CD4-positive, alpha-beta T cell treated with Interleukin-2 at 100 ng/mL for 4 hours (primary cell): ENCODE measurements at regions not wholly inside any gene's neighbourhood (a gene's known extent, or its start where the extent isn't known, plus 50 kb on each side); places are given as distances from the start of the nearest gene placed in this dataset.
"Not testable (repeated sequence)": the region's sequence is repeated elsewhere in the genome, so short reads cannot be mapped to it uniquely, and the experiment has no call there.

ENCODE experiments used
- DNase-seq: peaks from one replicate; pipeline ENCODE4 v3.0.0-alpha.2; 2020; ENCODE audit warnings: low spot score

DNA sequence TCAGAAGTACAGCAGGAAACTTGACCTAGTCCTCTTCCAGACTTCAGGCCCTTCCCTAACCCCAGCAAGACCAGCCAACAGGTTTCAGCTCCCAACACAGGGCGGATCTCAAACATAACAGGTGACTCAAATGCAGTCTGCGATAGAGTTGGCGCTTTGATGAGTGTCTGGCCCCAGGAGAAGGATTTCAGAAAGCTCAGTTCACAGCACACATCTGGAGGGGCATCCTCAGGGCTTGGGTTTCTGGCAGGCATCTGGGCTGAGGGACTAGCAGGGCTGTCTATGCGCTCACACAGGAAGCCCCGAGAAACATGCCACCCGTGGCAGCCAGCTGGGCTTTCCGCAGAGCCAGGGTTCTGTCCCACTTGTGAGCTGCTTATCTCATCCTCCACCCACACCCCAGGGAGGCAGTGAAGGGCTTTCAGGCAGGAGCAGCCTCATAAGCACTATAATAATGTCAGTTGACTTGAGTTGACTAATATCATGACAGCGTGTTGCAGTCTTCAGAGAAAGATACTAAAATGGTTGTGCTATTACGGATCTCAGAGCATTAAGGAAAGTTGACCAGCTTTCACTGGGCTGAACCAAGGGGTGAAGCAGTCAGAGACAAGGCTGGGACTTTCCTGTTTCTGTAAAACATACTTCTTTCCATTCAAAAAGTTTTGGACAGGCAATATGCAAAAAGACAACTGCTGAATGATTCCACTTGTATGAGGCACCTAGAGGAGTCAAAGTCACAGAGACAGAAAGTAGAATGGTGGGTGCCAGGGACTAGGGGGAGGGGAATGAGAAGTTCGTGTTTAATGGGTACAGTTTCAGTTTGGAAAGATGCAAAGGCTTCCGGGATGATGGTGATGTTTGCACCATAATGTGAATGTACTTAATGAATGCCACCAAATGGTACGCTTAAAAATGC, 233.0 kb upstream of the IRF2BP2 start:
- peak; percentile 61 for DNase-seq

DNA sequence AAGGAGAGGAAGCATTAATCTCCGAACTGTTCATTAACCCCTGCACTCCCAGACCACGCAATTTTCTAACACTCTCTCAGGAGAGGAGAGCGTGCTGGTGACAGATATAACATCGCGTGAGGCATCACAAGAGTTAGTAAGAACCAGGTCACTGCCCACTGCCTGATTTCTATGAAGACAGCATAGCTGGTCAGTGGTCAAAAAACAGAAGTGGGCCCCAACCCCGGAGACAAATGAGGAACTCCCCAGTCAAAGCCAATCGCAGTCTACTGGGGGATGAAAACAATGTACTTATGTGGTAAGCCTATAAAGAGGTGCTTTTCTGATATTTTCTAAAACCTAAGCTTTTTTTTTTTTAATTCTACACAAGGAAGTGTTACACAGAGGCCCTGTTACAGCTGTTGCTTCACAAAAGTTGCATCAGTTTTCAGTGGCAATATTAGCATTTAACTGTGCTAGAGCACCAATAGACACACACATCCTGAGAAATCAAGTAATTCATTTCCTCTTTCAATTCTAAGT, 231.8 kb upstream of the IRF2BP2 start:
- DNase-seq, result peak; percentile 59

DNA sequence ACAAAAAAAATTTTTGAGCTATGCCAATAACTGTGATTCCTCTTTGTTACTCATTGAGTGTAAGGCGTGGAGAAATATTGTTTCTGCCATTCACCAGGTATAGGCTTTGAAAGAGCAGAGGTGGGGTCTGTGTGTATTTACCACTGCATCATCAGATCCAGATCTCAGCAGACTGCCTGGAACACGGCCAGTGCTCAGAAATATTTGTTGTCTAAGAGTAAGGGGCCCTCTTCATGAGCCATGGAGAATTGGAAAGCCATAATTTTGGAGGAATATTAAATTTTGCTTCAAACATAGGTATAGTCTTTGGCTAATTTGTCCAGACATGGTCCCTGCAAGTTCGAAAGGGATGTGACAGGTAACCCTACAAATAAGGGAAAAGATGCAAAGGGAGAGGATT, 231.3 kb upstream of the IRF2BP2 start:
- no peak for DNase-seq

DNA sequence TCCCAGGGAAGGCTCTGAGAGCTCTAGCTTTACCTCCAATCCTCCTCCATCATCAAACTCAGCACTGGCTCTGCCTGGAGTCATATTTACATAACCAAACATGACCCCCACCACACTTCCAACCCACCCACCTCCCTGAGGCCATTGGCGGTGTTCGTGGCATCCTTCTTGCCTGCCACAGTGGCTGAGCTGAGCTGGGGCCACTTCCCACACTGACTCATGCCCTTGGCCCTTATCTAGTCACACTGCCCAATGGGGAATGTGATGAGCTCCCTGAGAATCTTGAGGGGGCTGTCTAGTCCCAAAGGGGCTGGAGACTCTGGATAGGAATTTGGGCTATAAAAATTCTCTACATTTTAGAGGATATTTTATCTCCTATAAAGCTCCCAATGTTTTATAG, 230.9 kb upstream of the IRF2BP2 start:
- no peak for DNase-seq

DNA sequence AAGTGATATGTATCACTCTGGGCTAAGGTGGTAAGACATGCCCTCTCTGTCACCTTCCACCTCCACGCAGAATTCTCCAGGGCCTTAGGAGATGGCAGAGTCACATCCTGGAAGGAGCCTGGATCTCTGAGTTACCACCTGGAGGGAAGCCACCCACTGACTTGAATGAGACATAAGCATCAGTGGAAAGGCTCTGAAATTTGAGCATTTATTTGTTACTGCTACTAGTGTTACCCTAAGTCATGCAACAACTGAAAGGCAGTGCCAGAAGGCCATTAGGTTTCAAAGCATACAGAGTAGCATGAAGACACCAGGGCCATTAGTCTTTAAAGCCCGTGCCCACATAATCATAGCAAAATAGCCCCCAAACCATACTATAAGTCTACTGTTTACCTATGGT, 230.3 kb upstream of the IRF2BP2 start:
- no peak for DNase-seq

DNA sequence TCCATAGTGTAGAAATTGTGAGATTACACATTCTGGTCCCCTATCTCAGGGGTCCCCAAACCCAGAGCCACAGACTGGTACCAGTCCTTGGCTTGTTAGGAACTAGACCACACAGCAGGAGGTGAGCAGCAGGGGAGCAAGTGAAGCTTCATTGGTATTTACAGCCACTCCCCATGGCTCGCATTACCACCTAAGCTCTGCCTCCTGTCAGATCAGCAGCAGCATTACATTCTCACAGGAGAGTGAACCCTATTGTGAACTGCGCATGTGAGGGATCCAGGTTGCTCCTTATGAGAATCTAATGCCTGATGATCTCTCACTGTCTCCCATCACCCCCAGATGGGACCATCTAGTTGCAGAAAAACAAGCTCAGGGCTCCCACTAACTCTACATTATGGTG, 229.7 kb upstream of the IRF2BP2 start:
- DNase-seq, result no peak

DNA sequence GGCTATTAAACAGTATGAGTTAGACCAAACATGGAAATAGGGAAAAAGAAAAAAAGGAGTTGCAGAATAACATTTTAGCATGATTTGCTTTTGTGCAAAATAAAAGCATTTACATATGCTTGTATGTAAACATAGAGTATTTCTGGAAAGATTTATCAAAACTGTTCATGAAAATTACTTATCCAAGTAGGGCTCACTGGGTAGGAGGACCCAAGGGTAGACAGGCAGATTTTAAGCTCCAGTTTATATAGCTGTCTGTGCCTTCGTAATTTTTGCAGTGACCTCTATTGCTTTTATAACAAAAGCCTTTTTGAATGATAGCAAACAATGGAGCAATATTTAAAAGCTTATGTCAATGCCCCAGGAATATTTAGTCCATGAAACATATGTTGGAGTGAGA, 228.8 kb upstream of the IRF2BP2 start:
- DNase-seq, result no peak

DNA sequence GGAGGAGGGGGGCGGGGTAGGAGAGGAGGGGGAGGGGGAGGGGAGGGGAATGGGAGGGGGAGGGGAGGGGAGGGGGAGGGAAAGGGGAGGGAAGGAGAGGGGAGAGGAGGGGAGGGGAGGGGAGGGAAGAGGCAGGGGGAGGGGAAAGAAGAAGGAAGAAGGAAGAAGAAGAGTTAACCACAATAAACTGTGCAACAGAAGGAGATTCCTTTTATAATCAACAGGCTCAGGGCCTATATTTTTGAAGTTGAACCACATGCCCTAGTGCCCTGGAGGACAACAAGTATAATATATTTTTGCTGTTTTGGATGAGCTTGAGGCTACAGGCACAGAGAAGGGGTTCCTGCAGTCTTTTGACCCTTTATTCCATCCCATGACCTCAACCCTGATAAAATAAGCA, 228.2 kb upstream of the IRF2BP2 start:
- no peak for DNase-seq

DNA sequence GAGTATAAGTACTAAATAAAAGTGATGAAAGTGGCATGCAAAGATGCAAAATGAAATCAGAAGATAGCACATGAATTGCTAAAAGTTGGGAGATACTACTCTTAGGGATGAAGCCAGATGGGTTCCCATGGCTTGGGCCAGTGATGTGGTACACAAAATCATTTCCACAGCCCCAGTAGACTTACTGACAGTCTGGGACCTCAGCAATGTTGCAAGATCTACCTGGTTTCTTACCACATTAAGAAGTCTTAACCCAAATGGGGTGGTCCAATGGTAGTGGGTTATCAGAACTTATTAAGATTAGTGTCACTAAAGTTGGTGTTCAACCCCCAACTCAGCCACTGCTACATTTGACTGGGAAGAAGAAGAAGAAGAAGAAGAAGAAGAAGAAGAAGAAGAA, 227.7 kb upstream of the IRF2BP2 start:
- DNase-seq, result no peak

DNA sequence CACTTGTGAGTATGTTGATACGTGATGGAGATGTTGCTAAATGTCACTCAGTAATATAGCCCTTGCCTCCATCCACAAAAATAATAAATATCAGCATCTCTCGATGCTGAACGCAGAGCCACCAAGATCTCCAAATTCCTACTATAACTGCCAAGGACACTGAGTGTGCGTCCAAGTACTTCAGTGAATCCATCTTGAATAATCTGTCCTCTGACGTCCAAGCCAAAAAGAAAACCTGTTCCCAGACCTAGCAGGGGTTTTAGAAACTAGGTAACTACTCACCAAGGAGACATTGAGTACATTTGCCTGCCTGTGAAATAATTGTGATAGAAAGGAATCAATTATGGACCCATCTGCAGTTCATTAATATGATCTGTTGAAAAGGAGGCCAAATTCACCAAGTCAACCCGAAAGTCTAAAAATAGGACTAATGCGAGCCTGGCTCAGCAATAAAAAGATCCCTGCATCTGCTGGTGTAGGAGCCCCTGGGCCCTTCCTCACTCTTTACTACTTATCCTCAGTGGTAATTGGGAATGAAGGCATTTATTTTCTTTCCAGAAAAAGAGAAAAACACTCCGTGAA, 226.9 kb upstream of the IRF2BP2 start:
- DNase-seq, result no peak

DNA sequence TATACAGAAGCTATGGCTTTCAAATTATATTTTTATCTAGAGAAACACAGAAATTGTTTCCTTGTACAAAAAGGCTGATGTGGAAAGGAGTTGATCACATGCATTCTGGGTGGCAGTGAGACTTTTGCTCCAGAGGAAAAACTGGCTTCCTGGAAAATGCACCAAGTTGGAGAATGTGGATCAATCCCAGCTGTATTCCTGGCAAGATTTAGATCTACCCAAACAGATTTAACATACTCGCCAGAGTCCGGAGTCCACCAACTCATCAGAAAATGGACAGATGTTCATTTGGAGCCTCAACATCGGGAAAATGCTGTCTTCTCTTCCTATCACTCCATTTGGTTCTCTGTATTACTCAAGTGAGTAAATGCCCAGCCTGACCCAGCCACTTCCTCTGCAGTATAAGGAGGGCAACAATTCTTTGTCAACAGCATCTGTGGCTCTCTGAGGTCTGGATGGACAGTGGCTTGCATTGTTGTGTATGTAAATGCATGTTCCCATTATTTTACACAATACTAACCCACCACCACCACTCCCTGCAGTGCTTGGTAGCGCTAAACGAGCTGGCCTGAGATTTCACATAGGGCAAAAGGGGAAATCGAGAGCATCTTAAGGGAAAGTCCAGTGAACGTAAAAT, 226.2 kb upstream of the IRF2BP2 start:
- no peak for DNase-seq

DNA sequence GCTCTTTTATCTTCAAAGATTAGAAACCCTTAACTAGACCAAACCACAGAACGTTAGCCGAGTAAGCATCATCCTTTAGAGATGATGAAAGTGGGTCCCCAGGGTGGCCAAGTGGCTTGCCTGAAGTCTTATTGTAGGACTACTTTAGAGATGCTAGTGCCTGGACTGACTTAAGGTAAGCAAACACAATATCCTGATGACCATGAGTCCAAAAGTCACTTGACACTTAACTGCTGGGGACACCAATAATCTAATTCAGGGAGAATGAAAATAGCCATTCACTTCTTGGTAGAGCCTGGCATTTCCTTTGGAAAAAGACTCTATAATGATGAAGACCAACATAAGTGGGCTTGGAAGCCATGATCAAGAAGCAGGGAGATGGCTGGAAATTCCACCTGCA, 225.3 kb upstream of the IRF2BP2 start:
- DNase-seq, result no peak

DNA sequence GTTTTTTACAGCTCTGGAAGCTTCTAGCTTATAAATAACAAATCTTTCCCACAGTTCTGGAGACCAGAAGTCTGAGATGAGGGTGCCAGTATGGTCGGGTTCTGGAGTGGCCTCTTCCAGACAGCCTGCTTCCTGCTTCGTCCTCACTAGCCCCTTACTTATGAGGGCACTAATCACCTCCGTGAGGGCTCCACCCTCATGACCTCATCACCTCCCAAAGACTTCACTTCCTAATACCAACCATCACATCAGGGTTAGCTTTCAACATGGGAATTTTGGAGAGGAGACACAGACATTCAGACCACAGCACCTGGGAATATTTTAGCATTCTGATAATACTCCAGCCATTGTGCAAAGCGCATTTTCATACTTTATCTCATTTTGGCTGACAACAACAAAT, 223.7 kb upstream of the IRF2BP2 start:
- no peak for DNase-seq

DNA sequence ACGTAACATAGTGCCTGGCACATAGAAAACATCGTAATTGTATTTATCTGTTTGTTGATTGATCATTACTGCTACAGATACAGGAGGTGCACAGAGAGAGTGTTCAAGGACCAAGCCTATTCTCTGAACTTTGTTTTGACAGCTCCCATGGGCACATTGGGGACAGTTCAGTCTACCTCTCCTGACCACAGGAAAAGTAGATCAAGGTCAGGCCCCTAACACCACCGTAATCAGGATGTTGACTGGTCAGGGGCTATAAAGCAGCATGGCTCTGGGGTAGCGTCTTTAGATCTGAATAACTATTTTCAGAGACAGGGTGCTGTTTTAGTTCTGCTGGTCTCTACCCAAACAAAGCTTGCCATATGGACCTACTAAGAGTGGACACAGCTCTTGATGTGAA, 223.1 kb upstream of the IRF2BP2 start:
- DNase-seq, result no peak

DNA sequence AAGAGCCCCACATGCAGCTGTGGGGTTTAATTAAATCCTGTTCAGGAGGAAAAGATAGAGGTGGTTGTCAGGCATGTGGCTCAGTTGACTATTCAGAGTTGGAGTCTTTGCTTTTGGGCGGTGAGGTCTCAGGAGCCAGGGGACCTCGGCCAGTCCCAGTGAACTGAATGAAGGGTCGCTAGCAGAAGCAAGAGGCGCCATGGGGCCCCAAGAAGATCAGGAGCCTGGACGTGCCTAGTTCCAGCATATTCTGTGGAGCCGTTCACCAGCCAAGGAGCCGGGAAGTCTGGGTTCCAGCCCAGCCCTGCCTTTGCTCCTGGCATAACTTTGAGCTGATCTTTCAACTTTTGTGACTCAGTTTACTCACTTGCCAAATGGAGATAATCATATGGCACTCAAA, 217.7 kb upstream of the IRF2BP2 start:
- no peak for DNase-seq

DNA sequence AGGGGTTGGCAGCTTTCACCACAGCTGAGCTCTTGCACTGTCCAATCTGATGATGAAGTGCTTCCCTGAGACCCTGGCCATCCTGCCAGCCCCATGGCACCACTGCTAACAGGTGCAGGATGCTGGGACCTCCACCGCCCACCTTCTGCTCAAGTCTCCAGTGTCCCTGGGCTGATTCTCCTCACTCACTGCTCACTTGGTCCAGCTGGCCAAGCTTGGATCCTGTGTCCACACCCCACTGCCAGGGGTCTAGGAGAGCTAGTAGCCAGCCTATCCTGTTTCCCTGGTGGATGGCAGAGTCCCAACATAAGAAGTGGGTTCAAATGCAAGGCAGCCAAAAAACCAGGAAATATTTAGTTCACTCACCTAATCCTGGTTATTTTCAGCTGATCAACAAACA, 217.2 kb upstream of the IRF2BP2 start:
- DNase-seq, result no peak

DNA sequence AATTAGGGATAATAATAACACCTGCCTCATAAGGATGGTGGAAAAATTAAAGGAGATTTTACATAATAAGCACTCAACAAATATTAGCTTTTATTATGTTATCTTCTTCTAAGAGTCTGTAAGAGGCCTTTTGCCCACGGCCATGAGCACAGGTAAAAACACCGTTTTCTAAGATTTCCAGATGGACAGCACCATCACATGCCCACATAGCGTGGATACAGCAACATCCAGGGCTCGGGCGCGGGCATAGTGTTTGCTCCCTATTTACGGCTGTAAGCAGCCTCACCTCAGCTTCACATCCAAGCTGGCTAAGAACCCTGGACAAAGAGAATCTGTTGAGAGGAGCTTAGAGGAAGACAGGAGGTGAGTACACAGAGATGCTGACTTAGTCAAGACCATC, 216.4 kb upstream of the IRF2BP2 start:
- no peak for DNase-seq

DNA sequence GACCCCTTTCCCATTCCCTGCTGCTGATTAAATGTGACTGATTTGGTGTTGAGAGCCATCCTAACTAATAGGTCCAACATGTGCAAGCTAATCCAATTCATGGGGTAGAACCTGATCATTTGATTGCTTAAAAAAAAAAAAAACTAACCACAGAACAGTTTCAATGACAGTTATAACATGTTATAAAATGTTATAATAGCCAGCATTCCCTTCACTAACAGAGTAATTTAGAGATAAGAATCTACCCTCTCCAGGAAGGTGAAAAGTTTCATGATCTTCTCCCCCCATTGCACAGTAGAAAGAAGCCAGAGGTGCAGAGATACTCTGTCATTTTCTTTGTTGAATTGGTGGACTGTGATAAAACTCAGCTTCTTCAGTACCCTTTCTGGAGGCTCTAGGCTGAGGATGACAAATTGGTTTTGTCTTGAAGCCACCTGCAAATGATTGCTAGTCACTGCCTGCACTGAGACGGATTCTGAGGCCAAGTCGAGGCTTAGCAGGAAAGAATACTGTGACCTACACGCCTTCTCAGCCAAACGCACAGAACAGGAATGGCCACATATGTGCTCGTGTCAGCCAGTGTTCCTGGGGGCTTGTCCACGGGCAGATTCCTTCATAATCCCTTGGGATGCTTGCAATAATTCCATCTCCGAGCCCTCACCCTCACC, 215.7 kb upstream of the IRF2BP2 start:
- no peak for DNase-seq

DNA sequence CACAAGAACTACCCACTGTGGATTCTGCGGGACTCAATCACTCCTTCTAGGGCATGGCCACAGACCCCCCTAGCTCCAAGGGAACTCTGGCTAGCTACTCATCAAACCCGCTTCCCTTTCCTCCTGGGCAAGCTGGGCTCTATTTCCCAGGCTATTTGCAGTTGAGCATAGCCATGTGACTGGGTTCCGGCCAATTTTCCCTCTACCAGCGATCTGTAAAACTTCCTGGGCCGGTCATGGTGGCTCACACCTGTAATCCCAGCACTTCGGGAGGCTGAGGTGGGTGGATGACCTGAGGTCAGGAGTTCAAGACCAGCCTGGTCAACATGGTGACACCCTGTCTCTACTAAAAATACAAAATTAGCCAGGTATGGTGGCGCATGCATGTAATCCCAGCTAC, 214.9 kb upstream of the IRF2BP2 start:
- DNase-seq, result not testable (repeated sequence)

DNA sequence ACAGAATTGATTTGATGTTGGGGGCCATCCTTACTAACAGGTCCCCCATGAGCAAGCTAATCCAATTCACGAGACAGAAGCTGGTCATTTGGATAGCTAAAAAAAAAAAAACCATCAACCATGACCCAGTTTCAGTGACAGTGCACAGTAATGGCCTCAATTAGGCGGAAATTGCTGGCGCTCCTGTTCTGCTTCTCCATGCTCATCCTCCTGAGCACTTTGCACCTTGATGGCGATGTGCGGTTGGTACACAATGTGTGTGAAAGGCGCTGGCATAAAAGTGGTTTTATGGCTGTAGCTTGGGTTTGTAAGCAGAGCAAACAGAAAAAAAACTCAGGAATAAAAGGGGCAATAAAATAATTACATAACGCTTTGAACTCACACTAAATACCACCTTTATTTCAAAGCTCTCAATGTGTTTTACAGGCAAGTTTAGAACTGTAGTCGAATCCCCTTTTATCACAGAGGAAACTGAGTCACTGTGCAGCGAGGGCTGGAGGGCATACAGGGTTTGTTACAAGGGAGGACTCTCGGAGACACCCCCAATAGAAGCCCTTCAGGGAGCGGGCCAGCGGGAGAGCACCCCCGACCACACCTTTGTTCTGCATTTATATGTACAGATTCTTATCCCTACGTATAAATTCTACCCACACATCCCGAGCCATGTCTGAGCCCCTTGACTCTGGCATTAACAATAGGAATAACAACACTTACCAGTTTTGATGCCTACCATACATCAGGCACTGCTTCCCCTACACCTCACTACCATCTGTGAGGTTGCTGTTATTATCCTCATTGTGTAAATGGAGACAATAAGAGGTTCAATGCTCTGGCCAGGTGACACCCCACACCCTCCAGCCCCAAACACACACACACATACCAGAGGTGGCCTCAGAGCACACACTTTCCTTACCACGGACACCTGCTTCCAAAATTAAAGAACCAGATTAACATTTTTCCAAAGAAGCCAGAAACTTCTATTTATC, 213.5 kb upstream of the IRF2BP2 start:
- DNase-seq, result no peak

DNA sequence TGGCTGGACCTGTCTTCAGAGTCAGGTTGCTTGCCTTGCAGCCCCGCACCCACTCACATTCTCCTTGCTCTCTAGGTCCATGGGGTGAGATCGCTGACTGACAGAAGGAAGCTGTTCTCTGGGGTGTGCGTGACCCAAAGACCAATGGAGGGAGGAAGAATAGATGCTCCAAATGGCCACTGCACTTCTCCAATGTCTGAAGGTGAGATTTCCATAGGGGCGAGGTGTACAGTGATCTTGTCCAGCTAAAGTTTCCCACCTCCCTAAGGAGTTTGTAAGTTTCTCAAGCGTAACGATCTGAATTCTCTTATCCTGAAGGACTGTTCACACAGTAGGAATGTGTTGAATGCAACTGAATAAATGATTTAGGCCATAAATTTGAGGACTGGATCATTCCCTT, 211.9 kb upstream of the IRF2BP2 start:
- no peak for DNase-seq
